ENCODE measurements at regions not wholly inside any gene's neighbourhood (a gene's known extent, or its start where the extent isn't known, plus 50 kb on each side); places are given as distances from the start of the nearest gene placed in this dataset.

DNA sequence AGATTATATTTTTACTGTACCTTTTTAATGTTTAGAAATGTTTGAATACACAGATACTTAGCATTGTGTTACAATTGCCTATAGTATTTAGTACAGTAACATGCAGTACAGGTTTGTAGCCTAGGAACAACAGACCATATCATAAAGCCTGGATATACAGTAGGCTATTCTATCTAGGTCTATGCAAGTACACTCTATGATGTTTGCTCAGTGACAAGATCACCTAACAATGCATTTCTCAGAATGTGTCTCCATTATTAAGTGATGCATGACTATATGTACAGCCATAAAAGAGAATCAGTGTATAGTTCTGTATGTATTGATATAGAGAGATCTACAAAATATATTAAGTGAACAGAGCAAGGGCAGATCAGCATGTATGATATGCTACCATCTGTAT lies 616.4 kb downstream of the XIRP2 start:
- no peak for DNase-seq (ENCODE audit: low spot score)

DNA sequence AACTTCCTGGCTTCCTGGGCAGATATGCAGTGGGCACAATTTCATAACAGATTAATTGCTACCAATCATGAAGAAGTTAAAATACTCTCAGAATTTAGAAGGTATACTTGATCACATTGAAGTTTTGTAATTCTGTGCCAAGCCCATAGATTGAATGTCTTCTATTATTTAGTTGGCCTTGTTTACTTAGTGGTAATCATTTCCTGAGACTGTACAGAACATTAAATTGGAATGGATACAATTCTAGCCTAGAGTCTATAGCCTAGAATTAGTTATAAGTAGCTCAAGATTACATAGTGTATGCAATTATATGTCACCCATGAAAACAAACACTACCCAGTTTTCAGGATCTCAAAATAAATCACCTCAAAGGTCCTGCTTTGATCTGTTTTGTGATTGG lies 615.8 kb downstream of the XIRP2 start:
- no peak for DNase-seq (ENCODE audit: low spot score)

DNA sequence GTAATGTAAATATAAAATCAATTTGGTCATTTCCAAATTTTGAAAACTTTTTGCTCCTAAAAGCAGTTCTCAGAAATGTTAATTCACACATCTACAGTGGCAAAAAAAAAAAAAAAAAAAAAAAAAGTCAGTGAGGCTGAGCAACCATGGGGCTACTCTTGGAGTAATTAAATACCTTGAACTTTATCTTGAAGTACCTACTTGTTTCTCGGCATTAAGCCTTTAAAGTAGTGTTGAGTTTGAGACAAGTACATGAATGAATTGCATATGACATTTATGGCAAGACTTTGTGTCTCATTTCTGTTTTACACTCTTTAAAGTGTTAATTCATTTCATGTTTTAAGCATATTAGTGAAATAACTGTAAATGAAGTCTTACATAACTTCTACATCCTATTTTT lies 613.3 kb downstream of the XIRP2 start:
- DNase-seq (ENCODE audit: low spot score): no peak

DNA sequence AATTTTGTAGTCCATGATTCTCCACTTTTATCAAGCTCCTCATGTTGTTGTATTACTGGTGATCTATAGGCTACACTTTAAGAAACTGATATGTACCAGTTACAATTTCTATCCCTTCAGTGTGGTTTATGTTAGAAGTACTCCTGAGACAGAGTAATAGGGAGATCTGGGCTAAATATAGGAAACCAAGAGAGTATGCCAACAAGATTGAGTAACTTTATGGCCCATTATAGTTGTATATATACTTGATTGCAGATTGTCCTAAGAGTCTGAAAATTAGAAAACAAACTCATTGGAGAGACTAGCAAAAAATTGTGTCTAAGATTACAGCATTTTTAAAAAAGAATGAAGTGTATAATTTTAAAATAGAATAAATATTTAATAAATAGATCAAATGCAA lies 605.6 kb downstream of the XIRP2 start:
- no peak for DNase-seq (ENCODE audit: low spot score)

DNA sequence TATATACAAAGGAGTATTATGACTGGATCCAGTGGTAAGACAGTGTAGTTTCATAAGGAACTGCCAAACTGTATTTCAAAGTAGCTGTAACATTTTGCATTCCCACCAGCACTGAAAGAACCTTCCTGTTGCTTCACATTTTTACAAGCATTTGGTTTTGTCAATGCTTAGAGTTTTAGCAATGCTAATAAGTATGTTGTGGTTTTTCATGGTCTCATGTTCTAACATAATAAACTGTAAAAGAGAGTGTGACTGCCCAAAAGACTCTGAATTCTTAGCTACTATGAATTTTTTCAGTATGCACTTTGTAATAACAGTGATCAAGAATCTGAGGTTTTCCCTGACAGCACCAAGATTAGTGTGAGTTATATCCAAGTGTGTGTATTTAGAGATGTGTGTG lies 604.2 kb downstream of the XIRP2 start:
- no peak for DNase-seq (ENCODE audit: low spot score)

DNA sequence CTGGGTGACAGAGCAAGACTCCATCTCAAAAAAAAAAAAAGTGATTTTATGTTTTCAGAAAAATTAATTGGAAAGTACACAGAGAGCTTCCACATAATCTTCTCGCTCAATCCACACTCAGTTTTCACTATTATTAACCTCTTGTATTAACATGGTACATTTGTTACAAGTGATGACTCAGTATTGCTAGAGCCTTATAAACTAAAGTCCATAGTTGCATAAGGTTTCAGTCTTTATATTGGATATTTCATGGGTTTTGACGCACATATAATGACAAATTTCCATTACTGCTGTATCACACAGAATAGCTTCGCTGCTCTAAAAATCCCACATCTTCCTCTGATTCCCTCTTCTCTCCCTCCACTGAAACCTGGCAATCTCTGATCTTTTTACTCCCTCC lies 603.5 kb downstream of the XIRP2 start:
- no peak for DNase-seq (ENCODE audit: low spot score)

DNA sequence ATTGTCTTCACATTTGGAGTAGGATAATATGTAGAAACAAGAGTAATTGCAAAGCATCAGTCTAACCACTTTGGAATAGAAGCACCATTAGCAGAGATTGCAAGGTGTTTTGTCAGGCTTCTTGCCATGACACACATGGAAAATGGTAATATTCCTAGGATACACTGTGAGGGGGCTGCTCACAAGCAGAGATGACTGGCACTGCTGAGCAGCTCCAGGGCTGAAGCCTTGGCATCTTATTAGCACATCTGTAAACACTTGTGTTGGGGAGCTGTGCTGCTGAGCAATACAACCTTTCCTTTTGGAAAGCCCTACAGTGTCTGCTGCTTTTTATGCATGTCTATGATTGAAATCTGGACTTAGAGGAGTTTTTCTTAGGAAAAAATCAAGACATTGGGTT lies 602.2 kb downstream of the XIRP2 start:
- no peak for DNase-seq (ENCODE audit: low spot score)

DNA sequence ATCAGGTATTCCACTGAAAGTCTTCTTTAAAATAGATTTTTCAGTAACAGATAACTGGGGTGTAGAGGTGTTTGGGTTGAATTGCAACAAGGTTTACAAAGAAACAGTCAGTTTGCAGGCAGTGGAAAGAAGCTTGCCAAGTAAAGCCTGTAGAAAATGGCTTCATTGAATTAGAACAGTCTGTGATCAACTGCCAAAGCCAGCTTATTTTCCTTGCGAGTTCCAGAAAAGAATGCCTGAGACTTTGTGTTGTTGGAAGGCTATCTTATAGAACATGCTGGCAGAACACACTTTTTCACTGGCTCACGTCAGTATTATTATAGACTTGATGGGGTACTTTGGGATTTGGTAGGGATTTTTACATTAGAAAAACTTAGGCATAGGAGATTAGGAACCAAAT lies 601.0 kb downstream of the XIRP2 start:
- DNase-seq (ENCODE audit: low spot score): no peak

DNA sequence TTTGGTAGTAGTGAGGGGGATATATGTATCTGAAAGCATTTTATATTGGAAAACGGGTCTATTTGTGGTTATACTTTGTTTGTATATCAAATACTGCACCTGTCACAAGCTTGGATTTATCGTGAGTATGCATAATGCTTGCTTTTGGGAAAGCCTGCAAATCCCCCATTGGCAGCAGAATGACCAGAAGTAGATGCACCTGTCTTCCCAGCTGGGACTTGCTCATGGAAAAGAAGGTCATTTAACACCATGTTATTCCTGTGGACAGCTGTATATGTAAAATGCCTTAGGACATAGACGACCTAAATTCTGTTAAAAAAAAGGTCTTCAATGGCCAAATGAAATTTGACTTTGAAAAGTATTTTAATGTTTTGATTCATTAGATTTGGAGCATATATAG lies 599.4 kb downstream of the XIRP2 start:
- no peak for DNase-seq (ENCODE audit: low spot score)

DNA sequence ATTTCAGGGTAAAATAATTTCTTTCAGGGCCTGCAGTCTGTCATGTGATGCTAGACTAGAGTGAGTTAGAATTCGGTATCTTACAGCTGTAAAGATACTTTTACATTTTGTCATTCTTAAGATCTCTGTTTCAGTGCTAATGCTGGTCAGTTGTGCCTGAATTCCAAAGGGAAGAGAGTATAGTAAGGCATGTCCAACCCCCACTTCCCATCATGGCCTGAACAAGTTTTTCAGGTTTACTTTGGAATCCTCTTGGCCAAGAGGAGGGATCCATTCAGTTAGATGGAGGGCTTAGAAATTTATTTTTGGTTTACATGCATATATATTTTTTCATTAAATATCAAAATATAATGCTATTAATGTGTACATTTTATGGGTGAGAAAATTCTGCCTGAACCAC lies 596.6 kb downstream of the XIRP2 start:
- DNase-seq (ENCODE audit: low spot score): no peak

DNA sequence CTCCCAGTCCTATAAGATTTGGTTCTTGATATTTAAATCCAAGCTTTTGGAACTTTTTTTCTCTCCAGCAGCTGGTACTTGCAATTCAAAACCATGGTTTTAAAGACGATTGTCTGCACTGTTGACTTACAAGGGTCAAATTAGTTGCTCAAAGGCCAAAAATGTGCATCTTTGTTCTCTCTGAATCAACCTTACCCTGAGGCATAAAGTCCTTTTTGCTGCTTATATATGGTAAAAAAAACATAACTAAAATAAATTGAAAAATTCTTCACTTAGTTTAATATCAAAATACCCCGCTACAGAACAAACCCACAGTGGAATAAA lies 592.7 kb downstream of the XIRP2 start:
- DNase-seq (ENCODE audit: low spot score): no peak

DNA sequence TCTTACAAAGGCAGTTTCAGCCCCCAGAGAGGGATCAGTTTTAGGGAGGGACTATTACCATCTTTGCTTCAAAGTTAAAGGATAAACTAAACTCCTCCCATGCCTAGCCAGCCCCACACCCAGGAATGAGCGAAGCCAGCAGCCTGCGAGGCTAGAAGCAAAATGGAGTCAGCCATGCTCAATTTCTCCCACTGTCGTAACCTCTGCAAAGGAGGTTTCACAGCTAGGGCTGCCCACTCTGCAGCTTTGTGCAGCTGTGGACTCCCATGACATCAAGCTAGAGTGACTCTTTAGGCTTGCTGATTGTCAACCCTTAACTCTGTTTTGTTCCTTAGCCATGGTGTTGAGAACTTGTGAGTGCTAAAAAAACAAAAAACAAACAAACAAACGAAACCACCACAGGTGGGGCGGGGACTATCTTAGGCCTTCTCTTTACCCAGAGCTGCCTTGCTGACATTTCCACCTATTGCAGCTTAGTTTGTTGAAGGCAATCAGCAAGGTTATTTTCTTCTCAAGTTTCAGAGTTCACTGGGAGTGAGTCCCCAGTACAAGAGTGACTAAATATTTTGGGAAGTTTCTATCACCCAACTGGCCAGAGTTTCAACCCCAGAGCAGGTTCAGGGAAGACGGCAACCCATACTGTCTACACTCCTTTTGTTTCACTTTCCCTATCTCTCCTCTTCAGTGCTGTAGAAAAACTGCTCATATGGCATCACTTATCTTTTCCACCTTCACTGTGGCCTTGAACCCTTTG lies 592.1 kb downstream of the XIRP2 start:
- no peak for DNase-seq (ENCODE audit: low spot score)

DNA sequence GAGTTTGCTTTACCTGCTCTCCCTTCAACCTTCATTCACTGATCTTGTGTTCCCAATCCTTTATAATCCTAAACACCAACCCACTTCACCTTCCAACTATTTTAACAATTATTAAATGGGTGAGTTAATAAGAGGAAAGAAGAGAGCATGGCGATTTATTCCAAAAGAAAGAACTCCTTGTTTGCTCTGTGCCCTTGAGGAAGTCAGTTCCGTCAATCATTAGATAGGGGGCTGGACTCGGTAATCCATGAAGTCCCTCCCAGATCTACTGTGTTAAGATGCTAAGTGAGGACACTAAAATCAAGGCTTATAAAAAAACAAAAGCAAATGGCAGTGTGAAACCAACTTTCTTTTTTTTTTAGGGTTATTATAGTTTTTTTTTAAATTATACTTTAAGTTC lies 589.9 kb downstream of the XIRP2 start:
- DNase-seq (ENCODE audit: low spot score): no peak

DNA sequence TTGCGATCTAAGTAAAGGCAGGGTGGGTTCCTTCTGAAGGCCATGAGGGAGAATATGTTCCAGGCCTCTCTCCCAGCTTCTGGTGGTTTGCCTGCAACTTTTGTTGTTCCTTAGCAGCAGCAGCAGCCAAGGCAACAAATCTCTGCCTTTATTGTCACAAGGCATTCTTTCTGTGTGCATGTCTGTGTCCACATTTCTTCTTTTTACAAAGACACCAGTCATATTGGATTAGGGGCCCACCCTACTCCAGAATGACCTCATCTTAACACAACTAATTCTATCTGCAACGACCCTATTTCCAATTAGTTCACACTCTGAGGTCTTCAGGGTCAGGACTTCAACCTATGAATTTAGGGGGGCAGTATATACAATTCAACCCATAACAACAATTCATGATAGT lies 587.5 kb downstream of the XIRP2 start:
- no peak for DNase-seq (ENCODE audit: low spot score)

DNA sequence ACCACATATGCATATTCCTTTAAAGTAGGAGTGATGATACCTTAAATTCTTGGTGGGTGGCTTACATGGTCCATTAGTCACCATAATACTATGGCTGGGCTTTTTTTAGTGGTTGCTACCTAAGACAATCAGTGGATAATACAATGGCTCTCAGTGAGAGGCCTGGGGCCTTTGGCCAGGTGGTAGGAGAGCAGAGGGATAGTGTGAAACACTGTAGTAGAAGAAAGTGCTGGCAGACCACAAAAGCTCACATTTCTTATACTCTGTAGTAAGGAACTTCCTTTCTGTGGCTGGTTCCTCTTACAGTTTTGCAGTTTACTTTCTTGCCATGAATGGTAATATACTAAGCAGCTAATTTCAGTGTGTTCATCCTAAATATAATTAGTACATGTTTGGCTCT lies 583.5 kb downstream of the XIRP2 start:
- DNase-seq (ENCODE audit: low spot score): no peak

DNA sequence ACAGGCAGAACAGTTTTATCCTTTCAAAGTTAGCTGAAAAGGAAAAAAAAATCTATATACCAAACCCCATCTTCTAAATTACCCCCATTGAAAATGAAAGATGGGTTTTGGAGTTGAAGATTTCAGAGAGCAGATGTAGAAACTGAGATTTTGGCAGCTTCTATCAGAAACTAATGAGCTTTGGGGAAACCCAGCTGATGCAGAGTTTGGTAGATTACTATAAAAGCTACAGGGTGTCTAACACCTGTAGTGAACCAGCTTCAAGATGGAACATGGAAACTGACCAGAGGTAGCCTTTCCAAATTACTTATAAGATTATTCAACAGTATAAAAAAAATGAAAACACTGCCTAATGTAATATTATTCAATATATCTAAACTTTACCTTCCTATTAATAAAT lies 583.1 kb downstream of the XIRP2 start:
- DNase-seq (ENCODE audit: low spot score): no peak

DNA sequence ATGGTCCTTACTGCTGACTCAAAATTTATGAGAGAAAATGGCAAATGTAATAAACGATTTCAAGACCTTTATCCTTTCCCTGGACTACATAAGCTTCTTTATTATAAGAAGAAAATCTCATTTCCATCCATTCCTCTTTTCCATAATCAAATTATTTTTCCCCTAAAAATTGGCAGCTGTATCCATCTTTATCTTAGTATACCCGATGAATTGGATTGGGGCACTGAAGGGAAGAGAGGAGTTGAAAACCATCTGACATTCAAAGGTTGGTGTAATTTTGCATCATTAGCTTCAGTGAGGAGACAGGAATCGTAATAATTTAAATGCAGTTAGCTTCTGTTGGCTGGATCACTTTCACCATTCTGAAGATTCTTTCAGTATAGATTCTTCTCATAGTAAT lies 574.1 kb downstream of the XIRP2 start:
- no peak for DNase-seq (ENCODE audit: low spot score)

DNA sequence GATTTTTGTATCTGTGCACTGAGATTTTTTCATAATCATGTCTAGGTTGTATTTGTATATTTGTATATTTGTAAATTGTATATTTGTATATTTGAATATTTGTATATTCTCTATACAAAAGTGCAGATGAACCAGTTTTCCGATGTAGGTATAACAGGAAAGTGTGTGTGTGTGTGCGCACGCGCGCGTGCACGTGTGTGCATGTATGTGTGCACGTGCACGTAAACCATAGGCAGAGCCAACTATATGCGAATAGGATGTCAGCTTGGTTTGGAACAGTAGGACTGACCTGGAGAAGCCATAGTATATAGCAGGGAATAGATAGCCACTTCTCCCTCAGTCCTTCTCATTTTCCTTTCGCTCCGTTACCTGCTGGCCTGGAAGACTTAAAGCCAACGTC lies 565.8 kb downstream of the XIRP2 start:
- DNase-seq (ENCODE audit: low spot score): no peak

DNA sequence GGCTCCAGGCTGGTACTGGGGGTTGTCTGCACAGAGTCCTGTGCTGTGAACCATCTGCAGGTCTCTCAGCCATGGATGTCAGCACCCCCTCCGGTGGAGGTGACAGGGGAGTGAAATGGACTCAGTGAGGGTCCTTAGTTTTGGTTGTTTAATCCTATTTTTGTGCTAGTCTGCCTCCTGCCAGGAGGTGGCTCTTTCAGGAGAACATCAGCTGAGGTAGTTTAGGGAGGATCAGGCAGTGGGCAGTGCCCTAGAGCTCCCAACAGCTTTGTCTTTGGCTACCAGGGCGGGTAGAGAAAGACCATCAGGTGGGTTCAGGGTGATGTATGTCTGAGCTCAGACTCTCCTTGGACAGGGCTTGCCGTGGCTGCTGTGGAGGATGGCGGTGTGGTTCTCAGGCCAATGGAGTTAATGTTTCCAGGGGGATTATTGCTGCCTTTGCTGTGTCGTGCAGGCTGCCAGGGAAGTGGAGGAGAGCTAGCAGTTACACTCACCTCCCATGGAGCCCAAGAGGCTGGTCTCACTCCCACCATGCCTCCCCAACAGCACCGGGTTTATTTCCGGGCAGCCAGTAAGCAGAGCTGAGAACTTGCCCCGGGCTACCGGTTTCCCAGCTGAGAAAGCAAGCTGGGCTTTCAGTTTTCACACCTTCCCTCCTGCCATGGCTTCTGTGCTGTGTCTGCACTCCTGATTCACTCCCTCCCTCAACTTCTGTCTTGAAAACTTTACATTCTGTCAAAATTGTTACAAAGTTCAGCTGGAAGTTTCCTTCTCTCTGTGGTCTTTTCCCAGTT lies 563.4 kb downstream of the XIRP2 start:
- no peak for DNase-seq (ENCODE audit: low spot score)

DNA sequence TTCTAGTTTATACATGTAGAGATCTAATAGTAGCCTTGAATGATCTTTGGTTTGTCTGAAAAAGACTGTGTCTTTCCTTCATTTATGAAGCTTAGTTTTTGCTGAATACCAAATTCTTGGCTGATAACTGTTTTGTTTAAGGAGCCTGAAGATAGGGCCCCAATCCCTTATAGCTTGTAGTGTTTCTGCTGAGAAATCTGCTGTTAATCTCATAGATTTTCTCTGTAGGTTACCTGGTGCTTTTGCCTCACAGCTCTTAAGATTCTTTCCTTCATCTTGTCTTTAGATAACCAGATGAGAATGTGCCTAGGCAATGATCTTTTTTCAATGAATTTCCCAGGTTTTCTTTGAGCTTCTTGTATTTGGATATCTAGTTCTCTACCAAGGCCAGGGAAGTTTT lies 562.1 kb downstream of the XIRP2 start:
- DNase-seq (ENCODE audit: low spot score): no peak

DNA sequence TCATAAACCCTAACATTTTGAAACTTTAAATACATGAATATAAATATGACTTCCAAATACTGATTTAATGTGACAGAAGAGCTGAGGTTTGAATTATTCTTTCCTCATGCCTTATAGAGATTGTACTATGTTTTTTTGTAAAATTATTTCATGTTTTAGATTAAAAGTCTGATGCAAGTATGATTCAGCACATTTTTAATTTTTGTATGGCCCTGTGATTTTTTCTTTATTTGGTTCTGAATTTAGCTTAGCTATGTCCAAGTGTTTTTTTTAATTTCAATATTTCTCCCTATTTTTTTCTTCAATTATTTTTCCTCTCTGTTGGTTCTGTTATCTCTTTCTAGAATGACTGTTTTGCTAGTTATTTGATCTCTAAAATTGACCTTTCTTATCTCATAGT lies 552.1 kb downstream of the XIRP2 start:
- no peak for DNase-seq (ENCODE audit: low spot score)

DNA sequence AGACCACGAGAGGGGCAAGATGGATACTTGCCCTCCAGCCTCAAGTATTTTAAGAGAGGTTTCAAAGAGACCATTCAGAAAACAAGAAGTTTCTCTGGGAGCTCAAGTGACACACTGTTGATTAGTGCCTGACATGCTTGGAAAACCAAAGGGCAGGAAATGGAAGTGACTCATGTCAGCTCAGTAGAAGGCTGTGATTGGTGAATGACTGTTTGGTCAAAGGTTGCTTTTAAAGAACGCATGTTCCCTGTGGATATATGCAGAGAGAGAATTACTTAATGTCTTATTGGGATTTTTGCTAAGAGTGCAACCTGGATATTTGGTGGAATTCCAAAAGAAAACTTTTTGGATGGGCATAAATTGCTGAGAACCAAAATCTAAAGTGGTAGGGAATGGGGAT lies 549.9 kb downstream of the XIRP2 start:
- no peak for DNase-seq (ENCODE audit: low spot score)

DNA sequence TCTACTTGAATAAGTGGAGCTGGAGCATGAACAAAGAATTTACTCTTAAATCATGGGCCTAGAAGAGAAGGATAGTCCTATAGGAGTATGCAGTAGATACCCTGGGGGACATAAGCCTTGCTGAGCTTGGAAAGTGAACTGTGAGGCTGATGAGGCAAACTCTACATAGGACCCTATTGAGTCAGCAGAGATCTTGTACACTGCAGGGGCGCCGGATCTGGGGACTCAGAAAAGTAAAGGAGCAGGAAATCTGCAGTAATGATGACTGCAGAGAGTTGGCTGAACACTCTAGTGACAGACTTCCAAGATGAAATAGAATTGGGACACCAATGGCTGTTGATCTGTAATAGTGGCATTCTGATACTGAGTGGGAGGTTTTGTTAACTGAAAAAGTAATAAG lies 543.7 kb downstream of the XIRP2 start:
- DNase-seq (ENCODE audit: low spot score): no peak

DNA sequence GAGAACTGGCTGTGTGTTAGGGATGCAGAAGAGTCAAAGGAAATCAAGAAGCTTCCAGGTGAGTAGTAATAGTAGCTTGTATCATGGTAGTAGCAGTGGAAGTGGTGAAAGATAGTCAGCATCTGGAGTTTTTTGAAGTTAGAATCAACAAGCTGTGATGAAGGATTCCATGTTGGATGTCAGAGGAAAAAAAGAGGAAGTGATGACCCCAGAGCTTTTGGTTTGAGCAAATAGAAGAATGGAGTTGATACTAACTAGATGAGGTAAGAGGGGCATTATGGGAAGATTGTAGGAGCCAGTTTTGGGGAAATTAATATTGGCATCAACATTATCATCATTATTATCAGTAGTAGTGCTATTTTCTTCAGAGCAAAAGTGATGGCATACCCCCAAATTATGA lies 542.2 kb downstream of the XIRP2 start:
- no peak for DNase-seq (ENCODE audit: low spot score)
